ENCODE measurements at regions not wholly inside any gene's neighbourhood (a gene's known extent, or its start where the extent isn't known, plus 50 kb on each side); places are given as distances from the start of the nearest gene placed in this dataset.

- Histone ChIP-seq H3K4me3 (ENCODE audit: low read depth, low read length) (no peak overlapping the region), H3K36me3 (ENCODE audit: control insufficient read depth, insufficient read depth, low read length) (no peaks in the 10 kb centered on the region), H3K27me3 (ENCODE audit: control insufficient read depth, insufficient read depth, low read length) (peaks cover 7% of the 10 kb centered on the region)
- TF ChIP-seq, protein P1, sequence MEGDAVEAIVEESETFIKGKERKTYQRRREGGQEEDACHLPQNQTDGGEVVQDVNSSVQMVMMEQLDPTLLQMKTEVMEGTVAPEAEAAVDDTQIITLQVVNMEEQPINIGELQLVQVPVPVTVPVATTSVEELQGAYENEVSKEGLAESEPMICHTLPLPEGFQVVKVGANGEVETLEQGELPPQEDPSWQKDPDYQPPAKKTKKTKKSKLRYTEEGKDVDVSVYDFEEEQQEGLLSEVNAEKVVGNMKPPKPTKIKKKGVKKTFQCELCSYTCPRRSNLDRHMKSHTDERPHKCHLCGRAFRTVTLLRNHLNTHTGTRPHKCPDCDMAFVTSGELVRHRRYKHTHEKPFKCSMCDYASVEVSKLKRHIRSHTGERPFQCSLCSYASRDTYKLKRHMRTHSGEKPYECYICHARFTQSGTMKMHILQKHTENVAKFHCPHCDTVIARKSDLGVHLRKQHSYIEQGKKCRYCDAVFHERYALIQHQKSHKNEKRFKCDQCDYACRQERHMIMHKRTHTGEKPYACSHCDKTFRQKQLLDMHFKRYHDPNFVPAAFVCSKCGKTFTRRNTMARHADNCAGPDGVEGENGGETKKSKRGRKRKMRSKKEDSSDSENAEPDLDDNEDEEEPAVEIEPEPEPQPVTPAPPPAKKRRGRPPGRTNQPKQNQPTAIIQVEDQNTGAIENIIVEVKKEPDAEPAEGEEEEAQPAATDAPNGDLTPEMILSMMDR (IDR thresholded peaks at IDR 0.05; ENCODE audit: insufficient read depth, low read length, poor library complexity, severe bottlenecking) = no peak
- DNase-seq (ENCODE audit: low read depth) = no peak
These were observed 103.1 kb upstream of the PCBD1 start for GRCh38 chr10:70991140-70992124.

GRCh38 chr10:70992436-70992835, 104.1 kb upstream of the PCBD1 start:
- peaks cover 16% of the 10 kb centered on the region for H3K27me3 ChIP-seq (ENCODE audit: control insufficient read depth, insufficient read depth, low read length)
- no peak for DNase-seq (ENCODE audit: low read depth)
- TF ChIP-seq, protein P1 (IDR thresholded peaks at IDR 0.05; ENCODE audit: insufficient read depth, low read length, poor library complexity, severe bottlenecking) = no peak
- H3K36me3 ChIP-seq (ENCODE audit: control insufficient read depth, insufficient read depth, low read length) = no peaks in the 10 kb centered on the region
- no peak overlapping the region for H3K4me3 ChIP-seq (ENCODE audit: low read depth, low read length)

DNA sequence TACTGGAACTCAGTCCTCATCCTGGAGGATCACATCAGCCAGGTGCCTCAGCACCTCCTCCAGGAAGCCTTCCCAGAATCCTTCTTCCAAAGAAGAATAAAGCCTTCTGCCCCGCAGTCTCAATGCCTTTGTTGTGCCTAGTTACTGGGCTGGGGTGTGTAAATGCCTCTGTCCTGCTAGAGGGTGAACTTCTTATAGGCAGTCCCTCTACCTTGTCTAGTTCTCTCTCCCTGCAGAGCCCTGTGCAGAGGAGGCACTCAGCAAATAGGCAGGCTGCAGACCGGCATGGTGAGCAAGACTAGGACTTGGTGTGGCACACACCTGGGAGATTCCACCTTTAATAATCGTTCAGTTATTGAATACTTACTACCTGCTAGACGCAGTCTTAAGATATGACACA, 104.7 kb upstream of the PCBD1 start:
- TF ChIP-seq, protein P1 (IDR thresholded peaks at IDR 0.05; ENCODE audit: insufficient read depth, low read length, poor library complexity, severe bottlenecking) = no peak
- Histone ChIP-seq H3K4me3 (ENCODE audit: low read depth, low read length) (no peak overlapping the region), H3K36me3 (ENCODE audit: control insufficient read depth, insufficient read depth, low read length) (no peaks in the 10 kb centered on the region), H3K27me3 (ENCODE audit: control insufficient read depth, insufficient read depth, low read length) (peaks cover 22% of the 10 kb centered on the region)
- no peak for DNase-seq (ENCODE audit: low read depth)

DNA sequence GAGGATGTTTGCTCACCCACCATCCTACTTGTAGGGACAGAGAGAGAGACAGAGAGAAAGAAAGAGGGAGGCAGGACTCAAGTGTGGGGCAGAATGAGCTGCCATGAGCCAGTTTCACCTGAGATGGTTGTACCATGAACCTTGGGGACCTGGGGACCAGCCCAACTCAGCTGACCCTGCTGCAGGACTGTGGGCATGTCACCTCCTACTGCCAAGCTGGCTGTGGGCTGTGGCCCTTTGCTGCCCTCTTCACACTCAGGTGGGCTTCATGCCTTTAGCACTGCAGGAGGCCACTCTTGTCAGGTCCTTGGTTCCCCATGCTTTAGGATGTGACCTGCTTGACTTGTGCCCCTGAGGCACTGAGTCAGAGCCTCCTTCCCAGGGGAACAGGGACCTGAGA, 108.2 kb upstream of the PCBD1 start:
- H3K36me3 ChIP-seq (ENCODE audit: control insufficient read depth, insufficient read depth, low read length) = no peaks in the 10 kb centered on the region
- TF ChIP-seq, protein P1 (IDR thresholded peaks at IDR 0.05; ENCODE audit: insufficient read depth, low read length, poor library complexity, severe bottlenecking) = no peak
- H3K27me3 ChIP-seq (ENCODE audit: control insufficient read depth, insufficient read depth, low read length) = peaks cover 24% of the 10 kb centered on the region
- DNase-seq (ENCODE audit: low read depth) = no peak
- no peak overlapping the region for H3K4me3 ChIP-seq (ENCODE audit: low read depth, low read length)

GRCh38 chr10:70997236-70997635, 108.9 kb upstream of the PCBD1 start:
- Histone ChIP-seq H3K27me3 (ENCODE audit: control insufficient read depth, insufficient read depth, low read length) (peaks cover 23% of the 10 kb centered on the region), H3K36me3 (ENCODE audit: control insufficient read depth, insufficient read depth, low read length) (no peaks in the 10 kb centered on the region), H3K4me3 (ENCODE audit: low read depth, low read length) (no peak overlapping the region)
- no peak for DNase-seq (ENCODE audit: low read depth)
- TF ChIP-seq, protein P1 (IDR thresholded peaks at IDR 0.05; ENCODE audit: insufficient read depth, low read length, poor library complexity, severe bottlenecking) = no peak

Measured in kidney epithelial cell (primary cell).